ENCODE measurements at regions not wholly inside any gene's neighbourhood (a gene's known extent, or its start where the extent isn't known, plus 50 kb on each side); places are given as distances from the start of the nearest gene placed in this dataset.

DNA sequence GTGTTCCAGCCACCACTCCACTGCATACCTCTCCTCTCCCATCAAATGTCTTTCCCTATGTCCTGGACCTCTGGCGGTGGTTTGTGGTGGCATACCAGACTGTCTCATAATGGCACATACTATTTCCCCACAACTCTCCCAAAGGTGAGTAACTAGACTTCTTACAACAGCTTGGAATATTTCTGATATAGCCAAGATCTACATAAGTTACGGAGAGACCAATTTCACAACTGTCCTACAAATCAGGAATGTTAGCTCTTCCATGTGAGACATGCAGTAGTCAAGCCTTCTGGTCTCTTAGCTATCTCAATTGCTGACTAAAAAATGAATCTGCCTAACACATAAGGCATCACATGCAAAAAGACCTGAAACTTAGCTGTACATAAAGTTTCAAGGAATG, 588.9 kb downstream of the RNF144B start:
- no peak for DNase-seq

DNA sequence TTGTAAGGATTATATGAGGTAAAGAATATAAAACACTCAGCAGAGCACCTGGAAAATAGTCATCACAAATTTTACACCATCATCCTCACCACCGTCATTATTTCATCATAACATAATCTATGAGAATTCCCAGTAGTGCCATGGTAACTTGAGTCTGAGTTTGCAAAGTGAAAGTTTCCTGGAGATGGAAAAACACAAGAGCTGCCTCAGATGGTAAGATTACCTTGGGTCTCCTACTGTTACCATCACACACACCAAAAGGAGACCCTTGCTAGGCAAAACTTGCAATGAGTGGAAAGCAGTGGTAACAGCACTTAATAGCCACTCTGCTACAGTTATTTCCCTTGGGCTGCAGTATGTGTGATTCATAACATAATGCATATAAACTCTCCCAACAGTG, 589.8 kb downstream of the RNF144B start:
- no peak for DNase-seq

DNA sequence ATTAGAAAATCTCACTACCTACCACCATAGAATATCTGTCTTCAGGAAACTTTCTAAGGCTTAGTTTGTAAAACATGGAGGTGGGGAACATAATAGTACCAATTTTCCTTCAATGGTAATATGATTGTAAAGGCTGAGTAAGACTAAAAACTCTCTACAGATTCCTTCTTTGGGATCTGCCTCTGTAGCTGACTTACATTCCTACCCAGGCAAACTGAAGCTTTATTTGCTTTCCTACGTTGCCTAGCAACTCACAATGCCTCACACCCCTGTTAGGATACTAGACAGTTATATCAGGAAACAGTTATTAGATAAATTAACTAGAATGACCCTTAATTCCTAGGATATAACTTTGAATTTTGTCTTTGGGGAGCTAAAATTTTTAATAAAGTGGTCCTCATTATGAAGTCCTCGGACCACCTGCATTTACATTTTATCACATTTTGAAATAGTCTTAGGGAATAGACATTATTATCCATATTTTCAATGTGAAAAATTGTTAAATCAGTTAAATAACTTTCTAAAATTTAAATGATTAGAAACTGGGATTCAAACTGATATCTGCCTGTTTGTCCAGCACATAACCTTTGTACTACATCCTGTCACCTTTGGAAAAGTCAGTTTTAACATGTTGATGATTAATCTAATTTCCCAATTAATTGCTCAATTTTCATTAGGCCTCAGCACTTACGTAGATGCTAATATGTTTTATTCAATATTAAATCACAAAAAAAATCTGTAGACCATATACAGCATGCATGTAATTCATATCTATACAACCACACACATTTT, 591.4 kb downstream of the RNF144B start:
- DNase-seq = no peak

DNA sequence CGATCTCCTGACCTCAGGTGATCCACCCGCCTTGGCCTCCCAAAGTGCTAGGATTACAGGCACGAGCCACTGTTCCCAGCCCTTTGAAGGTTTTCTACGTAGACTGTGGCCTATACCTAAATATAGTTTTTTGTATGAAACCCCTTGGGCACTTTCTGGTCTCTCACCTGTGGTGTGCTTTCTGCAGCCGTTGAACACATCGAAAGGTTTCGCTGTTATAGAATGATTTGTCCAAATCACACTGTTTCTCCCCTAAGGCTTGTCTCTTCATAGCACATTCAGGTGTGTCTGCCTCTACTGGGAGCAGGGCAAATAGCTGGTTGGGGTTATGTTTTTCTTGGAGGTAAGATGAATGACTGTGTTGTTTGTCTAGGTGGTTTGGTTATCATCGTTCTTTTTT, 597.9 kb downstream of the RNF144B start:
- DNase-seq = no peak

DNA sequence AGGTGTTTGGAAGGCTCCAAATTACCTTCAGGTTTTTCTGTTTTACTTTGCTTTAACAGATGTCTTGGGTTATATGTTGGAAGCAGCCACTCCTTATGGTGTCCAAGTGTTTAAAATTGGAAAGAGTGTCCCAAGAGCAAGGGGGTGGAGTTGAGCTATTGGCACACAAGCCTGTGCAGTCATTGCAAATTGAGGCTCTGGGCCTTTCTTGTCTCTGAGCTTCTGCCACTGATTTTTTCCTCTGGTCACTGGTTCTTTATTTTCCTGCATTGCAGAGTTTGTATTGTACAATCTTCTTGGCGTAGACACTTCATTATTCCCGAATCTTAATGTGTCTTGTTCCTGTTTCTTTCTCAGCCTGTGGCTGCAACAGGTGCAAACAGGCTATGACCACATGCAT, 598.8 kb downstream of the RNF144B start:
- DNase-seq = no peak

DNA sequence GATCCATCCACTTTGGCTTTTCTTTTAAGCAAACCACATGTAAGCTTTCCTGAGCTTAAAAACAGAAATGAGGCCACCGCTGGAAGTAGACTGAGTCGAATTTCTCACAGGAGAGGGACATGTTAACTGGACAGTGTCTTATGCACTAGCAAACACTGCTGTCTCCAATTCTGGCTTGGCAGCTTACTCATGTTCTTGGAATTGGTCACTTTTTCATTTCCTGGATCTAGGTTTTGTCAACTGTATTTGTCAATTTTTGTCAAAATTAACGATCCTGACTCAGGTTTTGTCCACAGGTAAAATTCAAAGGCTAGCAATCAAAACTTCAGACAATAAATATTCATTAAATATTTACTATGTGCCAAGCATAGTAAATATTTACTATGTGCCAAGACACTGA, 601.5 kb downstream of the RNF144B start:
- DNase-seq = no peak

DNA sequence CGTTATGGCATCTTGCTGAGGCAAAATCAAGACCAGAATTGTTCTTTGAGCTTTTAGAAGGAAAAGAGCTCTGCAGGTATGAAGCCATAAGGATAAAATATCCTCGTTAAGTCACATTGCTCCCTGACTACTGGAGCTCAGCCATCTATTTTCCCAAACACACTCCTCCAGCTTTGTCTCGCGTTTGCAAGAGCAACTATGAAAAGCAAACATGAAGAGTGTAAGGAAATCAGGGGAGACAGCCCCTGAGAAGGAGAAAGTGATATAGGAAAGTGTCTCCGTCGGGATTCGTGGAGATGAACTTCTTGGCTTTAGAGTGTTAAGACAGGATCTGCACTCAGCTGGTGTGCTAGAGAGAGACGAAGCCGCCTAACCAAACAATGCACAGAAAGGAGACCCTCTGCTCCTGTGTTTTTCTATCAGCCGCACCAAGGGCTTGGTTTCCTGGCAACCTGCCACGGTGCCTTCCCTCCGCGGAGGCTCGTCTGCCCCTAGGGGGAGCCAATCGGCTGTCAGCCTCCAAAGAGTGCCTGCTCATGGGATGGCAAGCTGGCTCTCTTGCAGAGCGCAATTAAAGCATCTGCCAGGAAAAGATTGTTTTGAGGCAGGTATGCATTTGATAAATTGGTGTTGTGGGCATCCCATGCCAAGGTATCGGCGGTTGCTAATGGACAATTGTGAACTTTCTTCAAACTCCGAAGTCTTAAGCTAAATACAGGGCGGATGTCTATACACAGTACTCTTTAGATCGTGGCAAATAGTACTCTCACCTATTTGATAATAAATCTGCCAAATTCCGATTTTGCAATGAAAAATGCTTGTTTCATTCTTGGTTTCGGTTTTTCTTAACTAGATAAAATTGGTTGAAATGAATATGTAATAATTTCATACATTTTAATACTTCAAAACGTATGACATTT, 603.2 kb downstream of the RNF144B start:
- DNase-seq = no peak

DNA sequence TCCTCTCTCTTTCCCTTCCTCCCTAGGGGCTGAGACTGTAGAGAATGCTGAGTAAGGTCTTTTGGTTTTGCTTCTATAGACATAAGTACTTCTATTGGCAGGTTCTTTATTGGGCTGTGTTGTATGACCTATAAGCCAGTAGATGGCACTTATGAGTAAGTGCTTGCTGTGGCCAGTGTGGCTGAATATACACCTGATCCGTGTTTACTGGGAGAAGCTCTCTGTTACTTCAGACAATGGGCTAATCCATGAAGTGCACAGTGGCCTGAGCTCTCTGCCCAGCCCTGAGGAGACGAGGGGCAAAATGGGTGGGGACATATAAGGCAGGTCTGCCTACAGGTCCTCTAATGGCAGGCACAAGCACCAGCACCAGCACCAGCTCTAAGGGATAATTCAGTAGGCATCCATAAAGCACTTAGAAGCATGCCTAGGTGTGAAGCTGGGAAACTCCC, 610.3 kb downstream of the RNF144B start:
- no peak for DNase-seq

DNA sequence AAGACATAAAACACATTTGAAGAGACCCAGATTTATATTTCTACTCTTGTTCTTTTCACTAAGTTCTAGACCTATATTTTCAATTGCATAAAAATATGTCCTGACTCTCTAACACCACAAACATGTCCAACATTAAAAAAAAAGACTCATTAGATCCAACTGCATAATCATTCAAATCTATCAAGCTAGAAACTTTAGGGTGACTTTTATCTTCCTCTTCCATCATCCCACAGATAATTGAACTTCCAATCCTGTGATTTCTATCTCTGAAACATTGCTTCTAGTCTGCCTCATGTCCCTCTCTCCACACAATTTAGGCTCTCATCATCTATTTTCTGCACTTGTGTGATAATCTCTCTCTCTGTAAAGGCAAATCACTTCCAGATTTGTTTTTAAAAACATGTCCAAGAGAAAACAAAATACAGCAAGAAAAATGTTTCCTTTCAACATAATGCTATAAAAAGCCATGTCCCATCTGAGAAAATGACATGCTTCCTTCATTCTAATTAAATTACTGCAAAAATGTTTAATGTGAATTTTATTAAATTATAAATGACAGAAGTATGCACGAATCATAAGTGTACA, 615.9 kb downstream of the RNF144B start:
- no peak for DNase-seq

DNA sequence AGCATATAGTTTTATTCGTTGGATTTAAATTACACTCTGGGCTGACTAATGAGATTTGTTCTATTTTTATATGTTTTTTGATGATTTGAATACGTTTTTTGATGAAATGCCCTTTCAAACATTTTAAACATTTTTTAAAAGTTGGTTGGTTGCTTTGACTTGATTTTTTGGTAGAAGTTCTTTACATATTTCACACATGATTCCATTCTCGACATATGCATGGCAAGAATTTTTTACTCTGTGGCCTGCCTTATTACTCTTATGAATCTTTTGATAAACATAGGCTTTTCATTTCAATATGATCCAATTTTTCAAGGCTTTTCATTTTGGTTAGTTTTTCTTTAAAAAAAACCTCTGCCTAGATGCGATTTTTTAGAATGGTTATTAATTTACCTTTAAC, 617.0 kb downstream of the RNF144B start:
- no peak for DNase-seq

DNA sequence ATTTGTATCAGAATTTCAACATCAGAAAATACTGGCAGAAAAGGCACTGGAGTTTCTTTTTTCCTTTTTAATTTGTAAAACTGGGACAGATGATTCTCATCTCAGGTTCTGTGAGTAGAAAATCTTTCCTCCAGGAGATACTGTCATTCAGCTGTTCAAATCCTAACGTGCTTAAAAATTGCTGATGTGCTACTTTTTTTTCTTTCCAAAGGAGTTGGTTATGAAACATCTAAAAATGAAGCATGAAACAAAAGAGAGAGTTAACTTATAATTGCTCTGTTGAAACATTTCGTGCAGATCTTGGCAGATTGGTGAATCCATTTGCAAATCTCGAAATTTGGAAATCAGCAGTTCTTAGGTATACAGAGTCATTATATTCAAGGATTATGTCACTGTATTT, 622.6 kb downstream of the RNF144B start:
- DNase-seq = no peak

DNA sequence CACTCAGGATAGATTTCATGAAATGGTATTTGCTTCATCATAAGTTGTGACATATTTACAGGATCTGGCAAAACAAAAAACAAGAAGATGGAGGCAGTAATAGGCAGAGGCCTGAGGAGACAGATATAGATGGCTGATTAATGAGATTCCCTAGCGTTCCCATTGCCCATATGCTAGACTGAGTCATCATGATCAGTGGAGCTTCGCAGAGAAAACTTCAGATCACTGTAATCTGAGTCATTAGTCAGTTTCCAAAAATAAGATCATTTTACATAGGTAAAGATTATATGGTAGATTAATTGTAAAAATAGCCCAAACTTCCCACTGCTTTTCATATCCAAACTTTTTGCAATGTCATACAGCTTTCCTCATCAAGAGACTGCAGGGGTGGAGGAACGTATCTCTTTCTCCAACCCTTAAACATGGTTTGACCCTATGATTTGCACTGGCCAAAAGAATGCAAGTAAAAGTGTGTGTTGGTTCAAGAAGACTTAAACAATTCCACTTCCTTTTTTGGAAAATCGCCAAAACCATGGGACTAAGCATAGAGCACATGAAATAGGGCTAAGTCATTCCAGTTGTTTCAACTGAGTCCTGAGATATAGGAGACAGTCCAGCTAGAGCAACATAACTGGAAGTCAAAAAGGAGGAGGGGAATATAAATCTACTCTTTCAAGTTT, 626.0 kb downstream of the RNF144B start:
- DNase-seq = no peak

DNA sequence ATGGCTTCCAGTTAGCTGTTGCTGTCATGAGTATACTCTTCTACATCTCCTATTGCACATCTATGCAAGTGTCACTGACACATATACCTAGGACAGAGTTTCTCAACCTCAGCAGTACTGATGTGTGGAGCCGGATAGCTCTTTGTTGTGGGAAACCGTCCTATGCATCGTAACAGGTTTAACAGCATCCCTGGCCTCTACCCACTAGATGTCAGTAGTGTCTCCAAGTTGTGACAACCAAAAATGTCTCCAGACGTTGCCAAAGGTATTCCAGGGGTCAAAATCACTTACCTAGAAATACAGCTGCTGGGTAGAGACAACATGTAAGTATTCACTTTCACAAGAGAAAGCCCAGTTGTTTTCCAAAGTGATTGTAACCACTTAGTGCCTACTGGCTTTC, 637.6 kb downstream of the RNF144B start:
- no peak for DNase-seq

DNA sequence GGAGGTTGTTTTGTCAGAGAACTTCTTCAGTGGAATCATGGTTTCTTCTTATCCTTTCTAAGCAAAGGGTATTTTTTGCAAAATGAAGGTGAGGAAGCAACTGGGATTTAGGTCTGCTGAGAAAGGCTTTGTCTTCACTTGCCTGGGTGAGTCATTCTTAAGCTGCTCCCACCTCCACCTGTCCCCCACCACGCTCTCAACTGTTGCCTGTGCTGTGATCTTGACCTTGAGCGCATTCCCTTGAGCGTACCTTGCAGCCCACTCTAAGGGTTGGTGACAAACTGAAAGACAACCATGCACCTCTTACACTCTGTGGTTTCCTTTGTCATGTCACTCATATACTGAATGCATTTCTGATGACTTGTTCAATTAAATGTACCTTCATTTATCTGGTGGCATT, 641.1 kb downstream of the RNF144B start:
- no peak for DNase-seq

DNA sequence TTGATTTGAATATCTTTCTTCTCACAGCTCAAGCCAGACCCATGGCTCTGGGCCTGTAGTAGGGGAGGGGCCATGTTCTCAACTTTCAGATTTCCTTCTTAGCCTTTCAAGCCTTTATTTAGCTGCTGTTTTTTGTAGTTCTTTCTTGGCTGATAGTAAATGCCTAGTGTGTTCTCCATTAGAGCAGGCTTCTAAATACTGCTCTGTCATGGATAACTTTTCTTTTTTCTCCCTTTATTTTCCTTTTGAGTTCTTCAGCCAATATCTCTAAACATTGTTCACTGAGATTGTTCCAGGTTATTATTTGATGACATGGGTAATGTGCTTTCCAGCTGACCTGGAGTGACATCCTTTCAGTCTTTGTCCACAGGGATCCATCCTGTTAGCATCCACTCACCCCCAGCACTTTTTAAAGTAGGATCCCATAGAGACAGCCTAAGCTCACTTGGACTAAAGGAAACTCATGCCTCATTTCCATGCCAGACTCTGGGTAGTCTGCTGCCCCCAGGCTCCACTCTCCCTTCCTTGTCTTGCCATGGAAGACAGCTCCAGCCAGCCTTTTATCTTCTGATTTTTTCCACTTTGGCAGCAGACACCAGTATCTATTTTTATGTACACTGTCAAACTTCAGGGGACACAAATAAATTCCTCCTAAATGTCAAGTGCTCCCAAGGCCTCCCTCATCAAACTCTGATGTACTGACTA, 645.6 kb downstream of the RNF144B start:
- DNase-seq = no peak

DNA sequence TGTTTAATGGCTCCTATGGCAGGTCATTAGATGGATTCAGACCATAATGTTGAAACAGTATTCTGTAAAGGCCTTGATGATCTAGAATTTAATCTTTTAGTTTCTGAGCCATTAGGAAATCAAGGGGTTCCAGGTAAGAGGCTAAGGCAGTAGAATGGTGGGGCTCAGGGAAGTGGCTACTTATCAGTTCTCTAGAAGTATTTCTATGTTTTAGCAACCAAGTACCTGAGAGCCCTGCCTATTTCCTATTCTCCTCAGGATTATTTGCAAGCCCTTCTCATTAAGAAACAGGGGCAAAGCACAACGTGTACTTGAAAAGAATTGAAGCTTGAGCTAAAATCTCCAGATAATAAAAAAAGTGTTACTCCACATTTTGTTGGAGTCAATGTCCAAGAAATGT, 646.5 kb downstream of the RNF144B start:
- DNase-seq = no peak

DNA sequence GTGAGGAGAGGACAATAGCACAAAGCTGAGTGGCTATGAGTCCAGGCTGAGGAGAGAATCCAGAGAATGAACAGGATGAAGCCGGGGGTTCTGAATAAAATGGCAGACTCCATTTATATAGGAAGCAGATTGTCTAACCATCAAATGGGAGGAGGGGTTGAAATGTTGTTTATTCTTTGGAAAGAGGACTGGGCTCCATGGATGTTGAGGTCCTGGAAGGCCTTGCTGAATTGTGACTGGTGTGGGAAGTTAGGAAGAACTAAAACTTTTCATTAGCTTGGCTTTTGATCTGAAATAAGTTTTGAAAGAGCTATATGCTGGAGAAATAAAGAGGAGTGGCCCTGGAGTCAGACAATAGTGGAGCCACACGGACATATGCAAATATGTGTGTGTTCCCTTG, 647.8 kb downstream of the RNF144B start:
- no peak for DNase-seq

DNA sequence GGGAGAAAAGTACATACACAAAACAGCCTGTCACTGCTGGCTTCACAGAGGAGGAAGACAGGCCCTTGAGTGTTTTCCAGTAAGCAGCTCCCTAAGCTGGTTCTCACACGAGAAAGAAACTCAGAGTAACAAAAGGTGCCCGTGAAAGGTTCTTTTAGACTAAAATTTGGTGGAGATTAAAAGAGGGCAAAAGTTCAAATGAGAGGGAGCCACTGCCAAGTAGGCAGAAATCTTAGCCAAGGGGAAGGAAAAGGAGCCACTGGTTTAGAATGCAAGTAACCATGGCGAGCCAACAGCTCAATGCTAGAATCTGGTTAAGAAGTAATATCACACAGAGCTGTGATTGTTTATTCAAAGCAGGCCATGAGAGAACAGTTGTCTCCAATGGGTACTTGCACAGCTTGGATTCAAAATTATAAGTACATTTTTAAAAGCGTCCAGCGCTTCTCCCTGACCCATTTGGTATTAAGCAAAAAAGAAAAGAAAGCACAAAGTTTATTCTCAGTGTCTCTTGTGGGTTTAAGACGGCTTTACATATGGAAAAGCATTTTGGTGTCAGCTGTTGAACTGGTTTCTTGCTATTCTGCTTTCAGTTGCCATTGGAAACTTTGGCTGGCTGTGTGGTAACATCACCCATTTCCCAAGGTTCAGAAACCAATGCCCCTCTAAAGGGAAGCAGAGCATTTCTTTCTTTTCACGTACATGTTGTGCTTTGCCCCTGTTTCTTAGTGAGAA, 648.5 kb downstream of the RNF144B start:
- no peak for DNase-seq

DNA sequence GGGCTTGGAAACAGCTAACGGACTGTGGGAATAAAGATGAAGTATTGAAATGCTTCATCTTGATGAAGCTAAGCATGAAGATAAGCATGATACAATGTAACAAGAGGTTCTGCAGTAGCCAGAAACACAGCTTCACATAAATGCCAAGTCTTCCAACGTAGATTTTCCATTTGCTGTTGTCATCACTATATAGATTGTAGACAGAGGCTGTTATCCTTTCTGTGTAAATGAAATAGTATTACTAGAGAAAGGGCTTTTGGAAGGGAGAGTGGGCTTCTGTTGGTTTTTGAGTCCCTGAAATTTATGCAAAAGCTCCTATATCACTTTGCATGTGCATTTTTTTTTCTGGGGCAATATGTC, 649.0 kb downstream of the RNF144B start:
- DNase-seq = no peak

DNA sequence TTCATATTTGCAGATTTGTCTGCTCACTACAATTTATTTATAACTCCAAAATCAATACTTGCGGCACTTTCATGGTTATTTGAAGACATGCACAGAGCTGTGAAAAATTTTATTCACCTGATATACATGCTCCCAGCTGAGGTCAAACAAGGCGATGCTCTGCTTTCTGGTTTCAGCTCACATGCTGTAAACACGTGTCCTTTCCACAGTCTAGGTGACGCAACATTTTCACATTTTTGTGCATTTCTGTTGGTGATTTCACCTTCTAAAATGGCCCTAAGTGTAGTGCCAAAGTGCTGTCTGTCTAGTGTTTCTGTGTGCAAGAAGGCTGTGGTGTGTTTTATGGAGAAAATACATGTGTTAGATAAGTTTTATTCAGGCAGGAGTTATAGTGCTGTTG, 650.5 kb downstream of the RNF144B start:
- DNase-seq = no peak

DNA sequence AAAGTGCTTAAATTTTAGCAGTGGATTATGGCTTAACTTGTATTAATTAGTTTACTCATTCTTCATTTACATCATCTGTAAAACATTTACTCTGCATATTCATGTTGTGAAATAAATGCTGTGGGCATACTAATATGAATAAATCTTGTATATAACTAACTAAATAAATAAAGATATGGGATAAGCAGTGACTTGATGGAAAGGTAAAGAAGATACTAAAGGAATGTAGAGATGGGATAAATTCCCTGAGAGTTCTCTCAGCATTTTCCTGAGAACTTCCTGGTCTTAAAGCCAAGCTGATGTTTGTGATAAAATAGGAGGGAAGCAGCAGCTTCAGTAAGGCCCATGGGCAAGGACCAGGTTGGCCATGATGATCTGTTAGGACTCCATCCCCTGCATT, 652.1 kb downstream of the RNF144B start:
- DNase-seq = no peak

DNA sequence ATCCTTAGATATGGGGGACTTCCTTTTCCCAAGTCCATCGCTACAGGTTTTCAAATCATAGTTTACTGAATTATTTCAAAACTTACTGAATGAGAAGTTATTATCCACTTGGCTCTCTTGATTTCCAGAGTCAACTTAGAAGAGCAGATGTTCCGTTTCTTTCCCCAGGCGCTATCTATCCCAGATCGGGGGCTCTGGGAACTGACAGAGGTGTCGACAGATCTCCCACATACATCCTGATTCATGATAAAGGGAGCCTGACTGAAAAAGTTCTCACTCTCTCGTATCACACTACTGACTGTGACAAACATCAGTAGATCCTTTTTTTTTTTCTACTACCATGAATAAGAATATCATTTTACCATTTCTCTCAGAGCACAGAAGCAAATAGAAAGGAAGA, 654.8 kb downstream of the RNF144B start:
- no peak for DNase-seq

Measured in activated naive CD4-positive, alpha-beta T cell (primary cell).